Testis (tissue), 2 donors: ENCODE measurements at regions not wholly inside any gene's neighbourhood (a gene's known extent, or its start where the extent isn't known, plus 50 kb on each side); places are given as distances from the start of the nearest gene placed in this dataset.

Source experiments
- DNase-seq: peaks from one replicate; pipeline ENCODE4 v3.0.0-alpha.2; 2019
- H3K27ac ChIP-seq, 2 donors: fragments of 200-600 bp; sonication (generic); one replicate each; pipeline ENCODE4 v1.5.1; 2019
- H3K27me3 ChIP-seq: fragments of 200-600 bp; sonication (generic); one replicate; pipeline ENCODE4 v1.5.1; 2019
- H3K36me3 ChIP-seq: fragments of 200-600 bp; sonication (generic); one replicate; pipeline ENCODE4 v1.5.1; 2017; ENCODE audit warnings: low read depth; ENCODE audit errors: missing control alignments
- H3K4me1 ChIP-seq: fragments of 200-600 bp; sonication (generic); one replicate; pipeline ENCODE4 v1.5.1; 2019
- H3K4me3 ChIP-seq, 2 donors: fragments of 200-600 bp; sonication (generic); one replicate each; pipeline ENCODE4 v1.5.1; 2017 to 2019
- H3K9me3 ChIP-seq: fragments of 200-600 bp; sonication (generic); one replicate; pipeline ENCODE4 v1.5.1; 2017
- CTCF ChIP-seq, 3 experiments: fragments of 450-650 bp in 2 of 3; fragments of 200-600 bp in 1 of 3; sonication (generic) in 1 of 3; IDR thresholded peaks; one replicate each; pipeline ENCODE4 v1.5.1; 2016 to 2019; ENCODE audit warnings: antibody characterized with exemption in 3 of 3, mild to moderate bottlenecking in 2 of 3, moderate library complexity in 1 of 3
- POLR2A ChIP-seq: fragments of 450-650 bp; IDR thresholded peaks from one replicate; pipeline ENCODE4 v1.6.1; 2017; ENCODE audit warnings: antibody characterized with exemption, mild to moderate bottlenecking, moderate library complexity
- WGBS, 2 donors: methylation state at CpG; one replicate each; pipeline ENCODE4 v1.1.5; 2018; 5-methylcytosine and 5-hydroxymethylcytosine counted together
- intact Hi-C: fragments of 100-400 bp; cut with DNase I; formaldehyde crosslinking; loops from one replicate; pipeline ENCODE4 v1.15.1; 2023; ENCODE audit warnings: low total_unique reads

GRCh38 chr3:17828388-17828787, 86.0 kb upstream of the TBC1D5 start:
- intact Hi-C loops, result no loop called here
- H3K36me3 ChIP-seq, result no peaks in the 10 kb centered on the region
- TF ChIP-seq POLR2A (no peak), CTCF (IDR thresholded peaks at IDR 0.05) (no peak)
- no peak for DNase-seq
- H3K27me3 ChIP-seq, result no peaks in the 10 kb centered on the region
- no peaks in the 10 kb centered on the region for H3K4me1 ChIP-seq
- H3K27ac ChIP-seq, result no peak overlapping the region
- H3K4me3 ChIP-seq, result no peak overlapping the region
- 84 to 98% methylated on average over 3 of the region's 3 CpGs for WGBS, 2 donors
- no peaks in the 10 kb centered on the region for H3K9me3 ChIP-seq

- intact Hi-C loops, result no loop called here
- no peak overlapping the region for H3K4me3 ChIP-seq
- 67 to 70% methylated on average over 3 of the region's 3 CpGs for WGBS, 2 donors
- no peaks in the 10 kb centered on the region for H3K4me1 ChIP-seq
- no peaks in the 10 kb centered on the region for H3K9me3 ChIP-seq
- H3K27me3 ChIP-seq, result no peaks in the 10 kb centered on the region
- no peaks in the 10 kb centered on the region for H3K36me3 ChIP-seq
- H3K27ac ChIP-seq, result no peak overlapping the region
- DNase-seq, result no peak
- TF ChIP-seq CTCF (IDR thresholded peaks at IDR 0.05), result no peak
- TF ChIP-seq POLR2A, result no peak
Measured at GRCh38 chr3:17825298-17825697, 82.9 kb upstream of the TBC1D5 start.

GRCh38 chr3:17823816-17824215, 81.4 kb upstream of the TBC1D5 start:
- TF ChIP-seq POLR2A (no peak), CTCF (IDR thresholded peaks at IDR 0.05) (no peak)
- no peak overlapping the region for H3K27ac ChIP-seq
- H3K27me3 ChIP-seq, result no peaks in the 10 kb centered on the region
- intact Hi-C loops, result no loop called here
- H3K36me3 ChIP-seq, result no peaks in the 10 kb centered on the region
- H3K4me3 ChIP-seq, result no peak overlapping the region
- no peaks in the 10 kb centered on the region for H3K9me3 ChIP-seq
- no peaks in the 10 kb centered on the region for H3K4me1 ChIP-seq
- DNase-seq, result no peak

- Histone ChIP-seq H3K27ac (no peak overlapping the region), H3K36me3 (no peaks in the 10 kb centered on the region), H3K4me1 (no peaks in the 10 kb centered on the region), H3K4me3 (no peak overlapping the region), H3K27me3 (no peaks in the 10 kb centered on the region), H3K9me3 (no peaks in the 10 kb centered on the region)
- DNase-seq, result no peak
- TF ChIP-seq POLR2A (no peak), CTCF (IDR thresholded peaks at IDR 0.05) (no peak)
- WGBS, 2 donors, result 76 to 78% methylated on average over 4 of the region's 4 CpGs
- intact Hi-C loops, result no loop called here
Measured at GRCh38 chr3:17823036-17823435, 80.6 kb upstream of the TBC1D5 start.

- H3K9me3 ChIP-seq, result no peaks in the 10 kb centered on the region
- no peak overlapping the region for H3K4me3 ChIP-seq
- no peak for TF ChIP-seq POLR2A
- no peak for TF ChIP-seq CTCF (IDR thresholded peaks at IDR 0.05)
- H3K27me3 ChIP-seq, result no peaks in the 10 kb centered on the region
- WGBS, 2 donors, result 5 to 7% methylated on average over 2 of the region's 2 CpGs
- DNase-seq, result no peak
- no peaks in the 10 kb centered on the region for H3K36me3 ChIP-seq
- intact Hi-C loops, result no loop called here
- H3K27ac ChIP-seq, result no peak overlapping the region
- H3K4me1 ChIP-seq, result no peaks in the 10 kb centered on the region
Measured at GRCh38 chr3:17820704-17821103, 78.3 kb upstream of the TBC1D5 start.
